Lung (tissue), 11 donors: ENCODE measurements at regions not wholly inside any gene's neighbourhood (a gene's known extent, or its start where the extent isn't known, plus 50 kb on each side); places are given as distances from the start of the nearest gene placed in this dataset.

Experiments used
- ATAC-seq: fragments of 200-7000 bp; cut with Tn5 transposase; one replicate; pipeline ENCODE4 v1.9.1; 2020; ENCODE audit warnings: moderate number of reproducible peaks; ENCODE audit not compliant: insufficient read depth, low FRiP score
- DNase-seq, 3 donors: peaks; one replicate each; pipeline ENCODE4 v3.0.0-alpha.2; 2013 to 2017
- H3K27ac ChIP-seq, 2 donors: one replicate each; pipeline ENCODE4 v1.5.1; 2013; ENCODE audit warnings: mild to moderate bottlenecking in 2 of 2, moderate library complexity in 2 of 2, control low read depth in 1 of 2, inconsistent platforms in 1 of 2, low read depth in 1 of 2, low read length in 1 of 2
- H3K27me3 ChIP-seq, 3 donors: one replicate each; pipeline ENCODE4 v1.5.1; 2013; ENCODE audit warnings: low read length in 2 of 3; ENCODE audit not compliant: control insufficient read depth in 3 of 3, insufficient read depth in 3 of 3
- H3K36me3 ChIP-seq, 4 donors: one replicate each; pipeline ENCODE4 v1.5.1; 2013; ENCODE audit warnings: low read length in 4 of 4, mild to moderate bottlenecking in 1 of 4, moderate library complexity in 1 of 4; ENCODE audit not compliant: control insufficient read depth in 4 of 4, insufficient read depth in 4 of 4
- H3K4me1 ChIP-seq, 5 donors: one replicate each; pipeline ENCODE4 v1.5.1; 2013; ENCODE audit warnings: low read length in 5 of 5, mild to moderate bottlenecking in 2 of 5, moderate library complexity in 1 of 5; ENCODE audit not compliant: control insufficient read depth in 5 of 5, insufficient read depth in 5 of 5
- H3K4me3 ChIP-seq: one replicate; pipeline ENCODE4 v1.5.1; 2013; ENCODE audit warnings: mild to moderate bottlenecking, control low read depth, moderate library complexity
- H3K9ac ChIP-seq, 2 donors: one replicate each; pipeline ENCODE4 v1.5.1; 2013; ENCODE audit warnings: low read length in 2 of 2, control low read depth in 1 of 2; ENCODE audit not compliant: insufficient read depth in 1 of 2
- H3K9me3 ChIP-seq, 4 donors: one replicate each; pipeline ENCODE4 v1.5.1; 2013; ENCODE audit warnings: low read length in 3 of 4, mild to moderate bottlenecking in 1 of 4, moderate library complexity in 1 of 4; ENCODE audit not compliant: control insufficient read depth in 4 of 4, insufficient read depth in 3 of 4
- CTCF ChIP-seq: IDR thresholded peaks from 2 replicates; pipeline ENCODE4 v1.5.1; 2012; ENCODE audit warnings: mild to moderate bottlenecking; ENCODE audit errors: control extremely low read depth, extremely low read depth
- WGBS, 2 donors: extraction: QIAGEN DNeasy Blood & Tissue Kit; methylation state at CpG; one replicate each; pipeline ENCODE4 v1.1.7; 2013; 5-methylcytosine and 5-hydroxymethylcytosine counted together
- donor health status: control.
- donor health status: control.
- donor health status: Bipolar disorder and iron deficiency.
- donor health status: healthy.
- donor health status: DM: yes; HTN: yes; CAD: no.

- Histone ChIP-seq H3K9me3 (peaks cover 0 to 2% (median 0%) of the 10 kb centered on the region in 4 donors), H3K9ac (no peak overlapping the region), H3K27ac (no peak overlapping the region), H3K36me3 (no peaks in the 10 kb centered on the region), H3K4me1 (no peaks in the 10 kb centered on the region), H3K27me3 (no peaks in the 10 kb centered on the region), H3K4me3 (no peak overlapping the region)
- ATAC-seq (no peak), DNase-seq (peak in 1 of 3 donors; percentile 14)
- no peak for TF ChIP-seq CTCF
- 74 to 91% methylated on average over 5 of the region's 5 CpGs for WGBS, 2 donors
These were observed 93.7 kb downstream of the THNSL2 start for GRCh38 chr2:88263861-88264260.

DNA sequence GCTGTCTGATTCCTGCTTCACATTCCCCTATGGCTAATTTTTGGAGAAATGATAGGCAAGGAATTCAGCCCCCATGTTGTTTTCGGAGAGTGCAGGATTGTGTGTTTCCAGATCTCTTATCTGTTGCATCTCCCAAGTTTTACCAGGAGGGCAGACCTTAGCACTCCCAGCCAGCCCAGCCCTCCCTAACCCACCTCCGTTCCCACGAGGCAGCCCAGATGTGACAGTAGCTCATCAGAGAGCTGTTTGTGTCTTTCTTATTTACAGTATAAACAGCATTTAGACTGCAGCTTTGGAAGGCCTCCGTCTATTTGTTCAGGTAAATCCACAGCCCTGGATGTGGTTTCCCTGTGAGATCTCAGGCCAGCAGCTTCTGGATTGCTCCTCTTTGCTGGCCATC, 91.6 kb downstream of the THNSL2 start:
- WGBS, 2 donors: 76 to 81% methylated on average over 4 of the region's 4 CpGs
- no peaks in the 10 kb centered on the region for H3K4me1 ChIP-seq
- H3K27me3 ChIP-seq: no peaks in the 10 kb centered on the region
- DNase-seq (no peak), ATAC-seq (no peak)
- H3K9ac ChIP-seq: no peak overlapping the region
- no peak overlapping the region for H3K4me3 ChIP-seq
- TF ChIP-seq CTCF: no peak
- peaks cover 0 to 2% (median 0%) of the 10 kb centered on the region in 4 donors for H3K9me3 ChIP-seq
- no peak overlapping the region for H3K27ac ChIP-seq
- H3K36me3 ChIP-seq: no peaks in the 10 kb centered on the region

DNA sequence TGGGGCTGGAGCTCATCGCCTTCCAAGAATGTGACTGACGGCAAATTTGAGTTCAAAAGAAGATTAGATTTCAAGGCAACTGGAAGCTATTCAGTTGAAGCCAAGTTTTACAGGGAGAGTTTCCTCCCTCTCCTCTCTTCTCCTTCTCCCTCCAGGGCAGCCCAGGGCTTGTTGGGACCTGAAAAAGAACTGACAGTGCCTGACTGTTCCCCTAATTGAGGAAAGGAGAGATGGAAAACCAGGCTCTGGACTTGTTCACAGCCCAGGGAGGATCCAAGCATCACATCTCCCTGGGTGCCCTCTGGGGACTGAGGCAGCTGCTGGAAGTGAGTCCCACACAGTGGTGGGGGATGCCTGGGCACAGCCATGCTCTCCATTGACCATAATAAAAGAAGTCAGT, 88.1 kb downstream of the THNSL2 start:
- H3K36me3 ChIP-seq: no peaks in the 10 kb centered on the region
- peaks cover 0 to 2% (median 0%) of the 10 kb centered on the region in 4 donors for H3K9me3 ChIP-seq
- no peaks in the 10 kb centered on the region for H3K4me1 ChIP-seq
- 83 to 87% methylated on average over 2 of the region's 2 CpGs for WGBS, 2 donors
- no peak overlapping the region for H3K27ac ChIP-seq
- TF ChIP-seq CTCF: no peak
- H3K9ac ChIP-seq: no peak overlapping the region
- DNase-seq (no peak), ATAC-seq (no peak)
- no peaks in the 10 kb centered on the region for H3K27me3 ChIP-seq
- H3K4me3 ChIP-seq: no peak overlapping the region

DNA sequence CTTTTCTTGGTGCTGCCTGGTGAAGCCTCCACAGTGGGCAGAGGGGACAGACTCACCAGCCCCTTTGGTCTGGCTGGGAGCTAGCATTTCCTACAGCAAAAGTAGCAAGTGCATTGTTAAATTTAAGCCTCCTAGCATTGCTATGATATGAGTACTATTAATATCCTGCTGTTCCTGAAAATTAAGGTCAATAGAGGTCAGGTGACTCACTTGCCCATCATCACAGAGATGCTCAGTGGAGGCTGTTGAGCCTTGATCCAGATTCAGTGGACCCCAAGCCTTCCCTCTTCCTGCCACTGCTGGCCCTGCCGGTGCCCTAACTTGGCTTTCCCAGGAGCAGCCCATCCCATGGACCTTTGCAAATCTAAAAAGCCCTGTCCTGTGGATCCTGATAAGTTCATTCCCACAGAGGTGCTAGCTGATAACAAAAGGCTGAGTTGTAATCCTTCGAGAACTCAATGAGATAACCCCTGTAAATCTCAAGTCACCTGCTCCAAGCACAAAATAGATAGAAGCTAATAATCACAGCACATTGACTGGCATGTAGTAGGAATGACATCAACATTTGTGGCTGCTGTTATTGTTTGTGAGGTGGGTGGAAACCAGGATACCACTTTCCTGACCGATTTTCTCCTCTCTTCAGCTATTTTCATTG, 84.4 kb downstream of the THNSL2 start:
- no peak for DNase-seq
- H3K36me3 ChIP-seq: no peaks in the 10 kb centered on the region
- no peak overlapping the region for H3K4me3 ChIP-seq

More for the DNA sequence above, 84.4 kb downstream of the THNSL2 start:
- Histone ChIP-seq H3K9ac (no peak overlapping the region), H3K4me1 (no peaks in the 10 kb centered on the region), H3K9me3 (peaks cover 0 to 4% (median 0%) of the 10 kb centered on the region in 4 donors), H3K27ac (no peak overlapping the region), H3K27me3 (no peaks in the 10 kb centered on the region)
- 67 to 78% methylated on average over 3 of the region's 3 CpGs for WGBS, 2 donors
- no peak for ATAC-seq
- no peak for TF ChIP-seq CTCF
